Thyroid gland (tissue), 4 donors: ENCODE measurements at regions not wholly inside any gene's neighbourhood (a gene's known extent, or its start where the extent isn't known, plus 50 kb on each side); places are given as distances from the start of the nearest gene placed in this dataset.

ENCODE experiments used
- POLR2A ChIP-seq, 2 donors: fragments of 450-650 bp; IDR thresholded peaks; one replicate each; pipeline ENCODE4 v1.6.1; 2017; ENCODE audit warnings: antibody characterized with exemption in 2 of 2, mild to moderate bottlenecking in 2 of 2, moderate library complexity in 1 of 2
- TF ChIP-seq, protein P1 (sequence below), 6 experiments: fragments of 200-600 bp in 3 of 6; fragments of 450-650 bp in 3 of 6; sonication (generic) in 3 of 6; IDR thresholded peaks; one replicate each; pipeline ENCODE4 v1.5.1; 2016 to 2019; ENCODE audit warnings: antibody characterized with exemption in 6 of 6, mild to moderate bottlenecking in 2 of 6, inconsistent platforms in 1 of 6, moderate library complexity in 1 of 6

DNA sequence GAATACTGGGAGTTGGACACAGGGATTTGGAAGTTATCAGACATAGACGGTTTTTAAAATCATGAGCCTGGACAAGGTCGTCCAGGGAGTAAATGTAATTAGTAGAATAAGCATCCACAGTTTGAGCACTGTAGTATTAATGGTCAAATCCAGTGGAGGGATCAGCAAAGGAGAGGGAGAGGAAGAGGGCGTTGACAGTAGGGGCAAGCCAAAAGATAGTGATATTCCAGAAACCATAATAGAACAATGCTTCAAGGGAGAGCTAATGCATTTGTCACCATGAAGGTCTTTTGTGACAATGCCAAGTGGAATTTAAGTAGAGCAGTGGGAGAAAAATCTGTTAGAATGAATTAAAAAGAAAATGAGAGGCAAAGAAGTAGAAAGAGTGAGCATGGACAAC is 68.9 kb upstream of the SLC5A12 start:
- TF ChIP-seq POLR2A (IDR thresholded peaks at IDR 0.05) = no peak
- TF ChIP-seq, protein P1, sequence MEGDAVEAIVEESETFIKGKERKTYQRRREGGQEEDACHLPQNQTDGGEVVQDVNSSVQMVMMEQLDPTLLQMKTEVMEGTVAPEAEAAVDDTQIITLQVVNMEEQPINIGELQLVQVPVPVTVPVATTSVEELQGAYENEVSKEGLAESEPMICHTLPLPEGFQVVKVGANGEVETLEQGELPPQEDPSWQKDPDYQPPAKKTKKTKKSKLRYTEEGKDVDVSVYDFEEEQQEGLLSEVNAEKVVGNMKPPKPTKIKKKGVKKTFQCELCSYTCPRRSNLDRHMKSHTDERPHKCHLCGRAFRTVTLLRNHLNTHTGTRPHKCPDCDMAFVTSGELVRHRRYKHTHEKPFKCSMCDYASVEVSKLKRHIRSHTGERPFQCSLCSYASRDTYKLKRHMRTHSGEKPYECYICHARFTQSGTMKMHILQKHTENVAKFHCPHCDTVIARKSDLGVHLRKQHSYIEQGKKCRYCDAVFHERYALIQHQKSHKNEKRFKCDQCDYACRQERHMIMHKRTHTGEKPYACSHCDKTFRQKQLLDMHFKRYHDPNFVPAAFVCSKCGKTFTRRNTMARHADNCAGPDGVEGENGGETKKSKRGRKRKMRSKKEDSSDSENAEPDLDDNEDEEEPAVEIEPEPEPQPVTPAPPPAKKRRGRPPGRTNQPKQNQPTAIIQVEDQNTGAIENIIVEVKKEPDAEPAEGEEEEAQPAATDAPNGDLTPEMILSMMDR (IDR thresholded peaks at IDR 0.05) = no peak
